GM21423 (cell line): ENCODE measurements at regions not wholly inside any gene's neighbourhood (a gene's known extent, or its start where the extent isn't known, plus 50 kb on each side); places are given as distances from the start of the nearest gene placed in this dataset.

Experiments used
- ATAC-seq: cut with Tn5 transposase; IDR thresholded peaks from one replicate; pipeline ENCODE4 v1.9.1; 2021; ENCODE audit warnings: mild to moderate bottlenecking, moderate library complexity; ENCODE audit not compliant: unreplicated experiment

DNA sequence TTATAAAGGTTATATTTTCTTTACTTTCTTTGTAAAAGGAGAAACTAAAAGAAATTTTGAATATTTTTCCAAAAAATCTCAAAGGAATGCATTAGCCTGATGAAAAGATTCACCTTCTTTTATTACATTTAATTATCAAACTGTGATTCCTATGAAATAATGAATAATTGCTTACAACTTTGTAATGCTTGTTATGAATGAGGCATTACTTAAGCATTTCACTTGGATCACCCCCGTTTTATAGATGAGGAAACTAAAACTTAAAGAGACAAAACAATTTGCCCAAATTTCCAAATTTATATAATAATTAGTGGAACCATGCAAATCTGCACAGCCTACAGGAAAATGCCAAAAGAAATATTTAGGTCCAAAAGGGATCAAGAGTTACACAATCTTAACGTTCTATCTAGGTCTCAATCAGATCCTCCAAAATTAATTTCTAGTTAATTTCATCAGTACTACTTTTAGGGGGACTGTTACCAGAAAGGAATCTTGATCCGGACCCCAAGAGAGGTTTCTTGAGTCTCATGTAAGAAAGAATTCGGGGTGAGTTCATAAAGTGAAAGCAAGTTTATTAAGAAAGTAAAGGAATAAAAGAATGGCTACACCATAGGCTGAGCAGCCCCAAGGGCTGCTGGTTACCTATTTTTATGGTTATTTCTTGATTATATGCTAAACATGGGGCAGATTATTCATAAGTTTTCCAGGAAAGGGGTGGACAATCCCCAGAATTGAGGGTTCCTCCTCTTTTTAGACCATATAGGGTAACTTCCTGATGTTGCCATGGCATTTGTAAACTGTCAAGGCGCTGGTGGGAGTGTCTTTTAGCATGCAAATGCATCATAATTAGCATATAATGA, 288.0 kb downstream of the ADGB start:
- ATAC-seq = no peak

DNA sequence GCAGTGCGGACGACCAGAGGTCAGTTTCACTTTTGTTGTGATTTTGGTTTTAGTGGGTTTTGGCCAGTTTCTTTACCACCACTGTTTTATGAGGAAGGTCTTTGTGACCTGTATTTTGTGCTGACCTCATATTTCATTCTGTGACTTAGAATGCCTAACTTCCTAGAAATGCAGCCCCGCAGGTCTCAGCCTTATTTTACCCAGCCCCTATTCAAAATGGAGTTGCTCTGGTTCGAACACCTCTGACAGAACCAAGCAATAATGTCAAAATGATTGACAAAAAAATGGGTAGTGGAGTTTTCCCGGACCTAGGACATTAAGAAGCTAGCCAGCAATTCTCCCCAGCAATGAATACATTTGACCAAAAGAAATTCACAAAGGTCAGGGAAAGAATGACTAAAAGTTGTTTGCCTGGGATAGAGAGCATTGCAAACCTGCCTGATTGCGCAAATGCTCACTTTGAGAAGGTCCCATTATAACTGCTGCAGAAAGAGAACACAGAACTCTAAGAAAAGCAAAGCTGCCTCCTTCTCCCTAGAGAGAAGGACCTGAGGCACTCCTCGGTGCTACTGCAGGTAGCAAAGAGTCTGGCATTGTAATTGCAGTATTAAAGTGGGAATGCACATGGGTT, 288.8 kb downstream of the ADGB start:
- ATAC-seq = no peak

DNA sequence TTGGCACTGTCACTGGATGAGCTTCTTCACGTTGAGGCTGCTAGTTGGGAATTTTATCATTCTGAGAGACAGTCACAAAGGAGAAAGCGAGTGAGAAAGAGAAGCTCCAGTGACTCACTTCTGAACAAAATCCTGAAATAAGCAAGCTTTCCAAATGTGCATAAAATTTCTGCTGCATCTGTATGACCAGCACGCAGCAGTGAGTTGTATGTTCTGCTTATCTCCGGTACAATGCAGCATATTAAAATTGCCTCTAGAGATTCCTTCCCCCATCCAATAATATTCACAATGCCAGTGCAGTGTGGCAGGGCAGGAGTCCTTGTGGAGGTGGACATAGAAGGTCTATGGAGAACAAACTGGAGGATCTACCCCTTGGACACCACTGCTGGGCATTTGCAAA, 290.5 kb downstream of the ADGB start:
- no peak for ATAC-seq

DNA sequence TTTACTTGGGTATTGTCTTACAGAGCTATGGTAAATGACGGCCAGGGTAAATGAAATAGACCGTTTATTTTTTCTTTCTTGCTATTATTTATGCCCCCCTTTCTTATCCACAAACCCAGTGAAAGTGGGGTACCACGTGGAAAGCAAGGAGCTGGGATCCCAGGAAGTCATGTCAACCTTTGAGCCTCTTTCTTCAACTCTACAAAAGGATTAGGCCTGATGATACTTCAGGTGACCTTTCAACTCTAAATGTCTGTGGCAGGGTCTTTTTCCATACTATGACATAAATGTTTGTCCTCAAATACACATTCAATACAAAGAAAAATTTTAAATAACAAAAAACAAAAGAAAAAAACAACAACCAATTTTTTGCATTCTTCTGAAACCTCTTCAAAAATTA, 291.4 kb downstream of the ADGB start:
- no peak for ATAC-seq

- ATAC-seq = no peak
Measured at GRCh38 chr6:146890644-146891434, 292.1 kb downstream of the ADGB start.

DNA sequence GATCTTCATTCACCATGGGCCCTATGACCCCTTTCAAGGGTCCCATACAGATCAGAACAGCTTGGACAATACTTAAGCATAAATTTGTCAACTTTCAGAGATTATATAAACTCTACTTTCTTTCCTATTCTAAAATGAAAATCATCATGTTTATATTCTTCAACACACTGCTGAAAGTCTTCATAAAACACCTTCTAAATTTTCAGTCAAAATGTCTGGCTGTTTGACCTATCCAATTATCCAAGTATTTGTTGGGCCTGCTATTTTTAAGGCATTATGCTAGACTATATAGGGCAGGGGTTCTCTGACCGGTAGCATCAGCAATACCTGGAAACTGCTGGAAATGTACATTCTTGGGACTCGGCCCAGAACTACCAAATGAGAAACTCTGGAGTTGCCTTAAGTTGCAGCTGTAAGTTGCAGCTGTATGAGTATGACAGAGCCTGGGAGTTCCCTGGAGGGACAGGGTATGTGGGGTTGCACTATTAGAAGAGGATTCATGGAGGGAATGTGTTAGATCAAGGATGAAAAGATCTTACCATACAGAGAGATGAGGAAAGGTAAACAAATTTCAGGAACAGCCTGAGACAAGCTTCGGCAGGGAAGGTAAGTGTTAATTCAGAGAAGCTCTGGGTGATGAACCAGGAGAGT, 293.0 kb downstream of the ADGB start:
- ATAC-seq = no peak

GRCh38 chr6:146892283-146892612, 293.5 kb downstream of the ADGB start:
- ATAC-seq = no peak

DNA sequence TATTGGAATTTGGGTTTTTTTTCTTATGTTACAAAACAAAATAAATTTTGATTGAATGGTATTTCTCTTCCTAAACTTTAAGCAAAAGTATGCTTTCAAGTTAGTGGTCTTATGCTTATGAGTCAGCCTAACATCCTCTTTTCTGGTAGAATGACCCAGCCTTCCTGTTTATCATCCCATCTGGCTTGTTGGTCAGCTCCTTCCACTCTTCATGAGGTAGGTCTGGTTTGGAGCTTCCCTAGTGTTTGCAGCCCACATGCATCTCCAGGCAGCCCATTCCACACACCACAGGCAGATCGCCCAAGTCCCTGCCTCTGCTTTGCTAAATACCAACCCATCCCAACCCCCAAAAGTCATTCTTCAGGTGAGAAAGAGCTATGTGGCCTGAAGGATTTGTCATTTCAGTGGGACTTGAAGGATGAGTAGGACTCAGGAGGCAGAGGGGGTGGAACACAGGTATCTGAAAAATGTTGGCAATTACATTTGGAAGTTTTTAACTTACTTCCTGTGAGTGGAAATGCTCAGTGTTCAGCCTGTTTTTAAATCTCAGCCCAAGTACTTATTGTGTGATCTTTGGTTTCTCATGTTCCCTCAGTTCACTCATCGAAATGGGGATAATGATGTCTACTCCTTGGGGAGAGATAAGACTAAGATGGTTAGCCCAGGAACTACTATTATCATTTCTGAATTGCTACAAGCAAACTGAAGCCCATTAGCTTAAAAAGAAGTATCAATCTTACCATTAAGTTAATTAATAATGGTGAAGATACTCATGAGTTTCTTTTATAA, 294.0 kb downstream of the ADGB start:
- ATAC-seq = no peak

DNA sequence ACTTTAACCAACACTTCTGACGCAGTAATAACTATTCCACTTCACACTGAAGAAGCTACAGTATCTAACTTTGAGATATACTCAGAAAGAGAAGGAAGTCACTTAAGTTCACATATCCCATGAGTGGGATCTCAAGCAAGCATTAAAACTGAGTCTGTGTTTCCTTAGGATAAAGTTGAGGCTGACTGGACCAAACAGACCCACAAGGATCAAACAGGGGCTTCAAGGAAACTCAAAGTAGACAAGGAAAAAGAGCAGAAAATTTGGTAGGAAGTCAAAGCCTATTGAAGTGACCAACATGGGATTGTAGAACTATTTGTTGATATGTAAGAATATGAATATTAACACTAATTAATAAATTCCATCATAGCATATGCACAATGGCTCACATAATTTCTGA, 294.9 kb downstream of the ADGB start:
- ATAC-seq = no peak

GRCh38 chr6:146894624-146895023, 295.9 kb downstream of the ADGB start:
- ATAC-seq = no peak

- ATAC-seq = no peak
Measured at GRCh38 chr6:146895101-146895771, 296.5 kb downstream of the ADGB start.

DNA sequence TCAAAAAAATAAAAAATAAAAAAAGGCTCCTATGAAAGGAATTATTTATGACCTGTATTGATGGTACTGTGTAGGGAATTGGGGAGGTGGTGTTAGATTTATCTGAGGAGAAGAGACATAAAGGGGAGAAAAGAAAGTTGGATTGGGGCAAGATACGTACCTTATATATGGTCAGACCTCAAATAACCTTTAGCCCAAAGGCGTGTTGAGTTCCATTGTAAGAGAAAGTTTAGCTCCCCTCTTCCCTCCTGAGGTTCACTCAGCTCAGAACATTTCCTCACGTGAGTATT, 296.9 kb downstream of the ADGB start:
- no peak for ATAC-seq

GRCh38 chr6:146896062-146896813, 297.5 kb downstream of the ADGB start:
- no peak for ATAC-seq

- no peak for ATAC-seq
Measured at GRCh38 chr6:146896960-146897701, 298.4 kb downstream of the ADGB start.

- ATAC-seq = no peak
Measured at GRCh38 chr6:146898069-146898887, 299.5 kb downstream of the ADGB start.

DNA sequence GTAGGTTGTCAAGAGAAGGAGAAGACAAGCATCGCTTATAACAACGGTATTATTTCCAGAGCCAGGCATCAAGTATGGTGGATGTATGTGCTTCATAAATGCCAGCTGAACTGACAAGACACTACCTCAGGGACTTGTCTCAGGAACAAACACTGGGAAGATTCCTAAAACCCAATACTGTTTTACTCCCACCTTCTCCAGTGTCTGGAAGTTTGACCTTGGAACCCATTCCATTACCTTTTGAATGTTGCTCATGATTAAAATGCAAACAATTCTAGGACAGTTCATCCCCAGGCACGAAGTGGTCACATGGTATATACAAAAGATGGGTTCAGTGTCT, 300.1 kb downstream of the ADGB start:
- no peak for ATAC-seq

DNA sequence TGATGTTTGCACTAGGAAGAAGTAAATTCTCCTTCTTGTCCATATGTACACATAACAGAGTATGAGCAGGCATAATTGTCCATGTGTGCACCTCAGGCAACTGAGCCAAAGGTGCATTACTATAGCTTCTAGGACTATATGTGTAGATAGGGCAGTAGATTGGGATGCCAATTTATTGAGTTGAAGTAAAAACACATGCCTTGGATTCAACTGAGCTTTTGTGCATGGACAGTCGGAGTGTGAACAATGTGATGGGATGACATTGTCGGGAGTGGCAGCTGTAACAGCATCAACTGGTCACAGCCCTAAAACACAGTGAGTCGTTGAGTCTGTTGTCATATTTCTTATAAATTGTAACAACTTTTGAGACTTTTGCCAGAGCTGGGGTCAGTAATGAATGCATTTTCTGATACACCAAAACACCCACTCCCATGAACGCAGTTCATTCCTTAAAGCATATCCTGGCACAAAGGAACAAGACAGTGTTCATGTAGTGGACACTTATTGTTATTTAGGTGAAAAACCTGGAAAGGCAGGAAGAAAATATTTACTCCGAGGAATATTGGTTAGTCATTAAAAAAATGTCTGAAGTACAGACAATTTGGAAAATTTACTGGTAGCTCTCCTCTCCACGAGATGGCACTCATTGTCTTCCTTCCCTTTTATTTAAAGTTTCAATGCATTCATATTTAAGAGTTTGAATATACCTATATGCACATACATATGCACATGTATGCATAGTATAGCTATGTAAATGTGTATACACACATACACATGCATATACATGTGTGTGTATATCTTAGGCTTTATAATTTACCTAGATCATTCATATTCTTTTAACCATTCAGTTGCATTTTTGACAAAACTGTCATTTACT, 302.0 kb upstream of the STXBP5 start:
- no peak for ATAC-seq
